SK-N-SH (cell line): ENCODE measurements at regions not wholly inside any gene's neighbourhood (a gene's known extent, or its start where the extent isn't known, plus 50 kb on each side); places are given as distances from the start of the nearest gene placed in this dataset.

Experiments
- CHD2 ChIP-seq: fragments of 150-350 bp; IDR thresholded peaks from 2 replicates; pipeline ENCODE4 v1.6.1; 2018; ENCODE audit warnings: low read length; ENCODE audit not compliant: partially characterized antibody
- CTCF ChIP-seq: fragments of 200-600 bp; sonication (generic); IDR thresholded peaks from 2 replicates; pipeline ENCODE4 v1.6.1; 2017; ENCODE audit warnings: antibody characterized with exemption, mild to moderate bottlenecking, moderate library complexity
- EP300 ChIP-seq, 2 experiments: IDR thresholded peaks; 2 replicates each; pipeline versions ENCODE4 v1.4.0 to v1.6.1; 2012; ENCODE audit warnings: borderline replicate concordance in 1 of 2, low read depth in 1 of 2, low read length in 1 of 2
- FOXJ3 ChIP-seq: sonication (generic); formaldehyde crosslinking; IDR thresholded peaks from 2 replicates; pipeline ENCODE4 v1.5.1; 2020; ENCODE audit warnings: mild to moderate bottlenecking, missing genetic modification reagents
- USF2 ChIP-seq: fragments of 150-350 bp; IDR thresholded peaks from 2 replicates; pipeline ENCODE4 v1.6.1; 2017; ENCODE audit warnings: antibody characterized with exemption, low read length, low read depth, borderline replicate concordance
- TF ChIP-seq, protein P1 (sequence below): IDR thresholded peaks from 2 replicates; pipeline ENCODE4; 2012

GRCh38 chr16:50468749-50469078, 79.5 kb upstream of the NKD1 start:
- TF ChIP-seq, protein P1, sequence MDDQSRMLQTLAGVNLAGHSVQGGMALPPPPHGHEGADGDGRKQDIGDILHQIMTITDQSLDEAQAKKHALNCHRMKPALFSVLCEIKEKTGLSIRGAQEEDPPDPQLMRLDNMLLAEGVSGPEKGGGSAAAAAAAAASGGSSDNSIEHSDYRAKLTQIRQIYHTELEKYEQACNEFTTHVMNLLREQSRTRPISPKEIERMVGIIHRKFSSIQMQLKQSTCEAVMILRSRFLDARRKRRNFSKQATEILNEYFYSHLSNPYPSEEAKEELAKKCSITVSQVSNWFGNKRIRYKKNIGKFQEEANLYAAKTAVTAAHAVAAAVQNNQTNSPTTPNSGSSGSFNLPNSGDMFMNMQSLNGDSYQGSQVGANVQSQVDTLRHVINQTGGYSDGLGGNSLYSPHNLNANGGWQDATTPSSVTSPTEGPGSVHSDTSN = no peak
- no peak for TF ChIP-seq CHD2
- no peak for TF ChIP-seq CTCF
- no peak for TF ChIP-seq EP300 (IDR thresholded peaks at IDR 0.05; ENCODE audit: borderline replicate concordance in 1 of 2, low read depth in 1 of 2, low read length in 1 of 2)
- TF ChIP-seq USF2 = no peak
- no peak for TF ChIP-seq FOXJ3 (CRISPR knock-in tag)
